ENCODE measurements at regions not wholly inside any gene's neighbourhood (a gene's known extent, or its start where the extent isn't known, plus 50 kb on each side); places are given as distances from the start of the nearest gene placed in this dataset.

DNA sequence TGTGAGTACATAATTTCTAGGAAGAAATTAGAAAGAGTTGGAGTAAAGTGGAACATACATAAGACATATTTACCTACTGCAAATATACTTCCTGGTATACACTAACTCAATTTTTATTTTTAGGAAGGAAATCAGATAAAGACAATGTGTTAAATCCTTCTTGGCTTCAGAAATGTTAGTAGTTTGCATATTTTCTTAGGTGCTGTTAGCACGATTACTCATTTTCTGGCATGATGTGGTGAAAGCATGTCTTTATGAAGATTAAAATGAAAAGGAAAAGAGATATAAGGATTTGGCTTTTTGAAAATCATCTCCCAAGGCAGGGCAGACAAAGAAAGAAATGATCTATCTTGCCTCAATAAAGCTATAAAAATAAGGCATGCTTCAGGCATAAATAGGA is 287.6 kb upstream of the E2F7 start:
- peak in 1 of 2 experiments; percentile 26 for DNase-seq (ENCODE audit: low read depth in 2 of 2)

- DNase-seq (ENCODE audit: low read depth in 2 of 2): no peak
Observed at GRCh38 chr12:77351860-77352259, 286.5 kb upstream of the E2F7 start.

DNA sequence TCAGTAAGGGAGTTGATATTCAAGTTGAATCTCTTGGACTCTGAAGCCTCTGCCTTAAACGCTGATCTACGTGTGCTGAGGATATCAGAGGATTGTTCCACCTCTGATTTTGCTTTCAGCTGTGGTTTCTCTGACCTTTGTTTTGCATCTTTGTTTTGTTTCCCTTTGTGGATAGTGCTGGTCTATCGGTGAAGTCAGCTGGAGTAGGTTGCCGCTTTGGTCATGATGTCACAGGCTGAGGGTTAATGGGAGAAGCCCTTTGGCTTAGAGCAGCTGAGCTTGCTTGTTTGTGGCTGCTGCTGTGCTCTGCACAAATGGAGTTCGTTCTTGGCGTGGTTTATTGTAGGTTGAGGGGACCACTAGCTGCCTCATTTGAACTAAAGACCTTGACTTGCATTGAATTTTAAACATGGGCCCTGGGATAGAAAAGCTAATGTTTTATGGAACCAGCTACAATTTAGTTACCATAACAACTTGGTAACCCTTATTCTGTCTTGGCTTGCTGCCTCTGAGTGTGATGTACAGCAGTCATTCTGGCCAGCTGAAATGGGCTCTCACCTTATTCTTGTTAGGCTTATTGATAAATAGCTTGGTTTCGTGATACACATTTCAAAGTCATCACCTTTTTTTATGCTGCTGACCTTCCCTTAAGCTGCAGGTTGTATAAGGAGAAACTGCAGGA is 284.5 kb upstream of the E2F7 start:
- no peak for DNase-seq (ENCODE audit: low read depth in 2 of 2)

DNA sequence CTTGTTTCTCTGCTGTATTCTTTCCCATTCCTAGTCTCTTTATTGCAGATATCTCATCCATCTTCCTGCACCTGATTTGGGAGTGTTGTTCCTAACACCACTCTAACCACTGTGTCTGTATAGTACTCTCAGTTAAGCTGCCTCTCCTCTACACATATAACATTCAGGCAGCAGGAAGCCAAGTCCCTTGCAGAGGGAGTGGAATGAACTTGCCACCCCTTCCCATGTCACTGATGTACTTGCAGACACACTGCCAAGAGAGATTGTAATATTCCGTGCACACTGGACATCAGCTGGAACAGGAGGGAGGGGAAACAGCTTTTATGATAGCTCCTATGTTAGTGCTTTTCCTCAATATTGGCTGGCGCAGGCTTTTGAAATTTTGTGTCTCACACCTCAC is 281.6 kb upstream of the E2F7 start:
- DNase-seq (ENCODE audit: low read depth in 2 of 2): no peak

GRCh38 chr12:77345336-77345735 is 280.0 kb upstream of the E2F7 start:
- no peak for DNase-seq (ENCODE audit: low read depth in 2 of 2)

- DNase-seq (ENCODE audit: low read depth in 2 of 2): no peak
Observed at GRCh38 chr12:77344651-77345050, 279.3 kb upstream of the E2F7 start.

GRCh38 chr12:77343291-77343690 is 277.9 kb upstream of the E2F7 start:
- DNase-seq (ENCODE audit: low read depth in 2 of 2): no peak

DNA sequence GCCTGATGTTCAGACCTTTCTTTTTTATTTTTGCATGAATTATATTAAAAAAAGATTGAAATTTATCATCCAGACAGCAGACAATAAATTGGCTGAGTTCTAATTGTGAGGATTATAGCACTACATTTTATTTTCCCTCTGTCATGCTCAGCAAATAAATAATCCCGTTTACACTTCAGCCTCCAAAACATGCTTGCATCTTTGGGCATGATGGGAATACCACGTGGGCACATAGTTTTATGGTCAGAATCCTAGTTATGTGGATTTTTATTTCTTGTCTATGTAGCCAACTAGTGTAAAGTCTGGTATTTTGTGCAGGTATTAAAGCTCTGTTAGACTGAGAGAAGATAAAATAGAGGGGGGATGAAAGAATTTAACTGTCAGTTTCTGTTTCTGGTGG is 276.9 kb upstream of the E2F7 start:
- DNase-seq (ENCODE audit: low read depth in 2 of 2): no peak

GRCh38 chr12:77339610-77340009 is 274.2 kb upstream of the E2F7 start:
- DNase-seq (ENCODE audit: low read depth in 2 of 2): no peak

DNA sequence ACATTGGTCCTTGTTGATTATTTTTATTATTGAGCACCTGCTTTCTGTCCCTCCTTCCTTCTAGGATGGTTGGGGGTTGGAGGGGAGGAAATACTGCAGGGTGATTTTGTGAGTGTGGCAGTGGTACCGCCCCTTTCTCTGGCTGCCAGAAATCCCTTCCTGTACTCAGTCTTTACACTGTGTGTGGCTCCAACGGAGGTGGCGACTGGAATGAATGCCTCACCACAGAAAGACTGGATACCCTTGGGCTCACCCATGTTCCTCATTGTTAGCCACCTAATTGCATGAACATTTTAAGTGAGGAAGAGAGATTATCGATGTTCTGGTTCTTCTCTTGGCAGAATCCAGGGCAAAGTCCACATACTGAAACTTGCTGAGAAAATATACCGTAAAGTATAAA is 272.0 kb upstream of the E2F7 start:
- DNase-seq (ENCODE audit: low read depth in 2 of 2): no peak

- DNase-seq (ENCODE audit: low read depth in 2 of 2): no peak
Observed at GRCh38 chr12:77334806-77335205, 269.4 kb upstream of the E2F7 start.

DNA sequence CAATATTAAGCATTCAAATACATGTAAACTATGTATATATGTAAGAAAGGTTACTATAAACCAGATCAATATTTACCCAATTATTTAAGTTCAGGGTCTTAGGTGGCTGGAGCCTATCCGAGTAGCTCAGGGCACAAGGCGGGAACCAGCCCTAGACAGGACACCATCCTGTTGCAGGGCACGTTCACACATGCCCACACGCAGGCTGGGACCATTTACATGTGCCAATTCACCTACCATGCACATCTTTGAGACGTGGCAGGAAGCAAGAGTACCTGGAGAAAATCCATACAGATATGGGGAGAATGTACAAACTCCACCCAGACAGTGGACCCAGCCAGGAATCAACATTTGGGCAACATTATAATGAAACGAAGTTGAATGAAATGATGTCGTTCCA is 263.0 kb upstream of the E2F7 start:
- no peak for DNase-seq (ENCODE audit: low read depth in 2 of 2)

DNA sequence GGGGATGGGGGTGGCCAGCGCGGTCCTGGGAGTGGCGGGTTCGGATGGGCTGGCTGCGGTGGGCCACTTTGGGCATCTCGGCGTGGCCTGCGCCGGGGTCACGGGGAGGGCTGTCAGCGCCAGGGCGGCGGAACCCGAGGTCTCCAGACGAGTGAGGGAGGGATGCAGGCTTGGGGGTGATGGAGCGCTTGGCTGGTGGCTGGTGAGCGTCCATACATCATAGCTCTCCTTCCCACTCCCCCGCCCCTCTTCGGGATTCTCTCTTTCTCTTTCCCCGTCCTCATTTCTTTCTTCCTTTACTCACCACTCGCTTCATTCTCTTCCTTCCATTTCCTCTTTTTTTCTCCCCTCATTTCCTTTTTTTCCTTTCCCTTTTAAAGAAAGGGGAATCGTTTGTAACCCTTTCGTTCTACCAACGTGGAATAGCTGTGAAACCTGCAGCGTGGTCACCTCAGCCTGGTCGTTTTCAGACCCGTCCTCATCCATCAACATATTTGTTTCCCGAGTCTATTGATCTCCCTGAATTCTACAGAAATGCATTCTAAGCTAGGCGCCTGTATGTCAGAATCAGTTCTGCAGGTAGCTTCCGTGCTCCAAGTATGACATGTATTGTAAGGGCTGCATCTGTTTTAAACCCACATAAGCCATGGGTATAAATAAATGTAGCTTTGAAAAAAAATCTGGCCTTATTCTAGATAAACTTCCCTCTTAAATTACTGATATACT is 260.3 kb upstream of the E2F7 start:
- no peak for DNase-seq (ENCODE audit: low read depth in 2 of 2)

- DNase-seq (ENCODE audit: low read depth in 2 of 2): peak; percentile 42 to 47
Observed at GRCh38 chr12:77324763-77325468, 259.5 kb upstream of the E2F7 start.

DNA sequence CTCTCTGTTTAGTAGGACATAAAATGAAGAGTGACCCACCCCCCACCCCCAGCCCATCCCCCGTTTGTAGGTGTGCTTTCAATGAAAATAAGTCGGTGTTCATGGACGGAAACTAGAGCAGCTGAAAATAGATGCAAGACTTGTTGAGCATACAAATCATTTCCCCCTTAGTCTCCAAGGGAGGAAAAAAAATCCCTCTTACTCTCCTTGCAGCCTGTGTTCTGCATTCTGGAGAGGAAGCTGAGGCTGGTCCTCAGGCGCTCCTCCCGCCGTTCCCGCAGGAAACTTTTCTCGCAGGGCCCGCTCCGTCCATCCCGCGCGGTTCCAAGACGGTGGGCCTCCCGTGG is 259.0 kb upstream of the E2F7 start:
- no peak for DNase-seq (ENCODE audit: low read depth in 2 of 2)

DNA sequence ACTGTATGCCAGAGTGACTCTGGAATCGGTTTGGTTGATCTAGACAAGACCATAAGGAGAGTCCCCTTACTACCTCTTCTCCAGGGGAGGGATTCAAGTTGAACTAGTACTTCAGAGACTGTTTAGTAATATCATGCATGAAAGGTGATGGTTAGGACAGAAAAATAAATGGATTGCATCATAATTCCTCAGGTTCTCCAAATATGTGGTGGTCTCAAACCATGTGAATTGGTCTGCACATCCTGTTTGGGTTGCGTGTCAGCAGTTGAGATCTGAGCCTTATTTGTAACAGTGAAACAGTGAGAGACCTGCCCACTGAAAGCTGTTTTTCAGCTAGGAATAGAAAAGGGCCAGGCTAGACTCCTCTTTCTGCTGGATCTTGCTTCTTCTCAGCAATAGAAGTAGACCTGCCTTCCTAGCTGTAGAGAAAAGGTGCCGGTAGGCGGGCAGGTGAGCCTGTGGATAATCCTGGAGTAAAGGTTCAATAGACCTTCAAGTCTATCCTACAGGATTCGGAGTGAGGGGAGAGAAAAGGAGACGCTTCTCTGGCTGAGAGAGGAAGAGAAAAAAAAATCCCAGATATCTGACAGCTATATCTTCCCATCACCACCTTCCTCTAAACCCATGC is 258.5 kb upstream of the E2F7 start:
- DNase-seq (ENCODE audit: low read depth in 2 of 2): no peak

- DNase-seq (ENCODE audit: low read depth in 2 of 2): no peak
Observed at GRCh38 chr12:77319166-77319565, 253.8 kb upstream of the E2F7 start.

GRCh38 chr12:77315407-77315806 is 250.0 kb upstream of the E2F7 start:
- no peak for DNase-seq (ENCODE audit: low read depth in 2 of 2)

GRCh38 chr12:77314378-77315052 is 249.1 kb upstream of the E2F7 start:
- no peak for DNase-seq (ENCODE audit: low read depth in 2 of 2)

- DNase-seq (ENCODE audit: low read depth in 2 of 2): no peak
Observed at GRCh38 chr12:77308056-77308455, 242.7 kb upstream of the E2F7 start.

- no peak for DNase-seq (ENCODE audit: low read depth in 2 of 2)
Observed at GRCh38 chr12:77300811-77301210, 235.4 kb upstream of the E2F7 start.

Measured in fibroblast of skin of left quadriceps (primary cell).